ENCODE measurements at regions not wholly inside any gene's neighbourhood (a gene's known extent, or its start where the extent isn't known, plus 50 kb on each side); places are given as distances from the start of the nearest gene placed in this dataset.

GRCh38 chr14:22189881-22190280, 399.1 kb downstream of the DAD1 start:
- H3K9me3 ChIP-seq, result no peaks in the 10 kb centered on the region
- TF ChIP-seq CTCF (IDR thresholded peaks at IDR 0.05) (no peak), POLR2A (IDR thresholded peaks at IDR 0.05) (no peak), POLR2AphosphoS5 (IDR thresholded peaks at IDR 0.05) (no peak), EP300 (IDR thresholded peaks at IDR 0.05) (no peak)
- no peak overlapping the region for H3K4me3 ChIP-seq
- no peak overlapping the region for H3K27ac ChIP-seq
- no peak for ATAC-seq (ENCODE audit: low FRiP score in 2 of 2)
- H3K27me3 ChIP-seq, result no peaks in the 10 kb centered on the region
- no peak for DNase-seq
- H3K4me1 ChIP-seq, result no peaks in the 10 kb centered on the region
- WGBS, 2 donors, result 72 to 85% methylated on average over 3 of the region's 3 CpGs
- no peaks in the 10 kb centered on the region for H3K36me3 ChIP-seq

DNA sequence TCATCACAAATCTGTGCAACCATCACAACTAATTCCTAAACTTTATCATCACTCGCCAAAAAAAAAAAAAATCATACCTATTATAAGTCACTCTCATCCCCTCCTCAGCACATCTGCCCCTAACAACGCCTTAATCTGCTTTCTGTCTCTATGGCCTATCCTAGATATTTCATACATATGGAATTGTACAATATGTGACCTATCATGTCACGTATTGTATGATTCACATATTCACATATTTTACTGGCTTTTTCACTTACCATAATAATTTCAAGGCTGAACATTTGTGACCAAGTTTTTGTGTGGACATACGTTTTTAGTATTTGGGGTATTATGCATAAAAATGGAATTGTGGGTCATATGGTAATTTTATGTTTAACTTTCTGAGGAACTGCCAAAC, 400.7 kb downstream of the DAD1 start:
- Histone ChIP-seq H3K36me3 (no peaks in the 10 kb centered on the region), H3K27ac (no peak overlapping the region), H3K27me3 (no peaks in the 10 kb centered on the region), H3K4me1 (no peaks in the 10 kb centered on the region), H3K4me3 (no peak overlapping the region), H3K9me3 (no peaks in the 10 kb centered on the region)
- ATAC-seq (ENCODE audit: low FRiP score in 2 of 2) (no peak), DNase-seq (no peak)
- 77 to 85% methylated on average over 4 of the region's 4 CpGs for WGBS, 2 donors
- TF ChIP-seq CTCF (IDR thresholded peaks at IDR 0.05) (no peak), EP300 (IDR thresholded peaks at IDR 0.05) (no peak), POLR2A (IDR thresholded peaks at IDR 0.05) (no peak)

GRCh38 chr14:22185789-22186188, 403.2 kb downstream of the DAD1 start:
- ATAC-seq (ENCODE audit: low FRiP score in 2 of 2) (no peak), DNase-seq (no peak)
- Histone ChIP-seq H3K9me3 (no peaks in the 10 kb centered on the region), H3K36me3 (no peaks in the 10 kb centered on the region), H3K27ac (no peak overlapping the region), H3K27me3 (no peaks in the 10 kb centered on the region), H3K4me1 (no peaks in the 10 kb centered on the region), H3K4me3 (no peak overlapping the region)
- TF ChIP-seq POLR2A (IDR thresholded peaks at IDR 0.05) (no peak), POLR2AphosphoS5 (IDR thresholded peaks at IDR 0.05) (no peak), EP300 (IDR thresholded peaks at IDR 0.05) (no peak), CTCF (IDR thresholded peaks at IDR 0.05) (no peak)
- WGBS, 2 donors, result 75 to 83% methylated on average over 3 of the region's 3 CpGs

- Histone ChIP-seq H3K27ac (no peak overlapping the region), H3K27me3 (no peaks in the 10 kb centered on the region), H3K9me3 (no peaks in the 10 kb centered on the region), H3K36me3 (no peaks in the 10 kb centered on the region), H3K4me1 (no peaks in the 10 kb centered on the region), H3K4me3 (no peak overlapping the region)
- WGBS, 2 donors, result 18 to 38% methylated on average over 1 of the region's 1 CpG
- TF ChIP-seq CTCF (IDR thresholded peaks at IDR 0.05), result no peak
- TF ChIP-seq POLR2A (IDR thresholded peaks at IDR 0.05), result no peak
- no peak for TF ChIP-seq EP300 (IDR thresholded peaks at IDR 0.05)
- no peak for TF ChIP-seq POLR2AphosphoS5 (IDR thresholded peaks at IDR 0.05)
- DNase-seq, result no peak
- no peak for ATAC-seq (ENCODE audit: low FRiP score in 2 of 2)
Observed at GRCh38 chr14:22185191-22185590, 403.8 kb downstream of the DAD1 start.

- ATAC-seq (ENCODE audit: low FRiP score in 2 of 2) (no peak), DNase-seq (no peak)
- Histone ChIP-seq H3K27ac (no peak overlapping the region), H3K36me3 (no peaks in the 10 kb centered on the region), H3K9me3 (no peaks in the 10 kb centered on the region), H3K4me1 (no peaks in the 10 kb centered on the region), H3K27me3 (no peaks in the 10 kb centered on the region), H3K4me3 (no peak overlapping the region)
- no peak for TF ChIP-seq CTCF (IDR thresholded peaks at IDR 0.05)
- TF ChIP-seq POLR2A (IDR thresholded peaks at IDR 0.05), result no peak
- no peak for TF ChIP-seq POLR2AphosphoS5 (IDR thresholded peaks at IDR 0.05)
- no peak for TF ChIP-seq EP300 (IDR thresholded peaks at IDR 0.05)
Observed at GRCh38 chr14:22184830-22185168, 404.2 kb downstream of the DAD1 start.

Measured in upper lobe of left lung (tissue), 6 donors.